Activated CD4-positive, alpha-beta T cell treated with anti-CD3 and anti-CD28 coated beads, Interleukin-2, amount 50 U/mL, for 48 hours (primary cell): ENCODE measurements at regions not wholly inside any gene's neighbourhood (a gene's known extent, or its start where the extent isn't known, plus 50 kb on each side); places are given as distances from the start of the nearest gene placed in this dataset.
A peak's percentile ranks its signal among the peaks of the same experiment; 100 is the strongest.

Source experiments
- DNase-seq, 2 experiments: peaks; one replicate each; pipeline ENCODE4 v3.0.0-alpha.2; 2020

DNA sequence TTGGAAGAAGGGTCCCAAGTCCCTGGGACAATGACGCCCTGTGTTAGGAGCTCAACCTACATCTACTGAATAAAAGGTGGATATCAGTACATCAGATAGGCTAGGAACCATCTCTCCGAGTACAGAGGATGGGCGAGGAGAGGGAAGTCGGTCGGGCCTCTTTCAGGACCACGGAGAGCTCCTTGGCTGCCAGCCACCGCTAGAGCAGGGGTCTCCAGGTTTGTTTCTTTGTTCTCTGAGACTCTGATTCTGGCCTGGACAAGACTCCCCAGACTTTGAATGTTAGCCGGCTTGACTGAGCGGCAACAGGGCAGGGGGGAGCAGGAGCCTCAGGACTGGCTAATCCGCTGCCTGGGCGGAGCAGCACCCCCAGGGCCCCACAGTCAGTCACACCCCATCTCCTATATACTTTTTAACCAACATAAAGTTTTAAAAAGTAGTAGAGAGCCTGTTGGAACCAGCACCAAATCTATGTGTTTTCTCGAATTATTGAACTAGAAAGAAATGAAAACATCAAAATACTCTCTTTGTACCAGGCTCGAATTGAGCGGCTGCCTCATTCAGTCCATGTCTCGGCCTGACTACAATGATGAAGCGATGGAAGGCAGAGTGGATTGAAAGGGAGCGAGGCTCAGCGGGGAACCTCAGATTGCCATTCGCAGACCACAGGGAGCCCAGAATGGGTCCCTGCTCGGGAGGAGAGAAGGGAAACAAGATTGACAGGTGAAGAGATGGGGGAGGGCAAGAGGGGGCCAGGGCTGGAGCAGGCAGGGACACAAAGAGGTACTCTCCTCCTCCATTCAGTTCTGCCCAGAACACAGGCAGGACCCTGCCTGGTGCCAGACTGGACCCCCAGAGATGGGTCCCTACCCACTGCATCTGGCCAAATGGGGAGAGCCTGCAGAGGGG is 131.6 kb downstream of the TPRA1 start:
- peak in 1 of 2 experiments; percentile 29 for DNase-seq

DNA sequence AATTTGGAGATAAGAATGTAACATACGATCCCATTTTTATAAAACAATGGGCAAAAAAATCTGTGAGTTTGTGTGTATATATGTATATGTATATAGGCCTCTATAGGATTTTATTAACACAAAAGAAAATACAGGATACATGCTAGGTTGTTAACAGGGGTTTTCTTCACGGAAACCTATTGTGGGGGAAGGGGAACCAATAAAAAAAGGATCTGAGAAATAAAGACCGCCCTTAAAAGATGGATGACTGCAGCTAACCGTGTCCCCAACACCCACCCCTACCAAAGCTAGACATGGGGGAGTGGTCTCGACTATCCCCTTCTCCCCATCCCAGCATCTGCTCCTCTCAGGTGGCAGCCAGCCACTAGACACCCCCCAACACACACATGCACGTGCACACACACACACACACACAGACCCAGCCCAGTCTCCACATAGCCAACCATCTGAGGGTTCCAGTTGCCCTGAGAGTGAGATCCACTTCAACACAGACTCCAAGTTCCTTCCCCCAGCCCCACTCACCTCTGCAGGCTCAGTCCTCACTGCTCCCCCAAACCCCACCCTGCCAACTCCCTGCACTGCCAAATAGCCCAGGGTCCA is 132.9 kb downstream of the TPRA1 start:
- no peak for DNase-seq

DNA sequence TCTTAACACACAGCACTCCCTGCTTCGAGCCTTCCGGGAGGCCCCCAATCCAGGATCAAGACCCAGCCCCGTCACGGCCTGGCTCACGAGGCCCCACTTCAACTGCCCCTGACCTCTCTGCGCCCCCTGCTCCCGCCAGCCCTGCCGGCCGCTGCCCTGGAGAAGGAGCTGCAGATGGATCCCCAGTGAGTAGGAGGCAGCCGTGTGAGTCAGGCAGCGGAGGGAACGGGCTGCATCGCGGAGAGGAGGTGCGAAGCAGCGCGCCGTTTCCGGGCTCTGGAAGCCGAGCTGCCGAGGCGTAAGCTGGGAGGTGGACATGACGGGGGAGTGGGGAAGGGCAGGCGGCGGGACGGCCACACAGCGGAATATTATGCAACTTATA is 133.4 kb downstream of the TPRA1 start:
- DNase-seq: peak; percentile 27 to 36

DNA sequence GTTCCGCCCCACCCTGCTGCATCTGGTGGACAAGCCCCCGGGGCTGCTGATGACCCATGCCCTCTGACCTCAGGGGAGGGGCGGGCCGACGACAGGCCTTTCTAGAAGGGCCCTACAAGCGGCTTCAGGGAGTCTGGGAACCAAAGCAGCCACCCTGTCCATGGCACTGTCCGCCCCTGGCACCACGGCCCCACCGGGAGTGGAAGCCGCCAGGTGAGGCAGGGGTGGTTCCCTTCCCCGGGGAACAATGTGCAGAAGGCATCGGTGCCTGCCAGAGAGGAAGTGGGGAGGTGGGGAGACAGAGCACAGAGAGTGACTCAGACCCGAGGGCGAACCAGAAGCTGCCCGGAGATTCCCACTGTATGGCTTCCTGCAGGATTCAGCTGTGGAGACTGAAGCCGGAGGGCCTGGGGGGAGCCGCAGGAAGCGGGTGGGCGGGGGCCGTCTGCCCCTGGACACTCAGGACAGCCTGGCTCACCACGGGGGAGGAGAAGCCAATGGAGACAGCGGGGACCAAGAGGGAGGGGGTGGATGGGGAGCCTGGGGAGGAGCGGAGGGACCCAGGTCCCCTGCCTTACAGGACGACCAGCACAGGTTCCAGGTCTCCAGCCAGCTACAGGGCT is 134.0 kb downstream of the TPRA1 start:
- peak; percentile 5 to 15 for DNase-seq

DNA sequence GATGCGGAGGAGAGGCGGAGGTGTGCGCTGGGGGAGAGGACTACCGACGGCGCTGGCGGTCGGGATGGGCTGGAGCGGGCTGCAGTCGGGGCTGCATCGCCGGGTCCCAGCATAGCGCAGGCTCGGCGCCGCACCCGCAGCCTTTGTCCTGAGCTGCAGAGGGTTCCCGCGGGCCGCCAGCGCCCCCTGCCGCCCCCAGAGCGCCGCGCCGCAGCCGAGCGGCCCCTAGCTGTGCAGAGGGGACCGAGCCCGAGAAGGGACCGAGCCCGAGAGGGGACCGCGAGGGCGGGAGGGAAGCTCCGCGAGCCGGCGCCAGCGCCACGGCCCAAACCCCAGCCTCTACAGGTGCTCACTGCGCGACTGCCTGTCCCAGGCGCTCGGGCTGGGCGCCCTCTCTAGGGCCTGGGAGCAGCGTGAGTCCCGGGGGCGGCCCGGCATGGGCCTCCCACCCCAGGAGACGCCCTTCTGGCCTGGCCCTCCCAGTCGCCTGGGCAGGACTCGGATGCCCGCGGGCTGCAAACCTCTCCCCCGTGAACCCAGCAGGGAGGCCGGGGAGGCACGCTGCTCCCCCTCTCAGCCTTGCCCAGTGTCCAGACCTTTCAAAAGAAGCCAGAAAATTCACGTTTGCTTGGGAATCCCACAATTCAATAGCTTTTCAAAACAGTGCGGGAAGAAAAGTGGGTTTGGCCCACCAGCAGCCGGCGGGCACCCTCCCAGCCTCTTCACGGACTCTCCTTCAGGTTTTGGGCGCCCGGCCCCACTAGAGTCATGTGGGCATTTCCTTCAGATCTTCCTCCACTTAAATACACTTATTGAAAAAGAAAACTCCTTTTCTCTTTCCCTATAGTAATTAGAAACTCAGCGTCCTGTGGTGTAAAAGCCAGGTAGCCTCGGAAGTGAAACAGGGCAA is 134.7 kb downstream of the TPRA1 start:
- peak; percentile 68 to 76 for DNase-seq

DNA sequence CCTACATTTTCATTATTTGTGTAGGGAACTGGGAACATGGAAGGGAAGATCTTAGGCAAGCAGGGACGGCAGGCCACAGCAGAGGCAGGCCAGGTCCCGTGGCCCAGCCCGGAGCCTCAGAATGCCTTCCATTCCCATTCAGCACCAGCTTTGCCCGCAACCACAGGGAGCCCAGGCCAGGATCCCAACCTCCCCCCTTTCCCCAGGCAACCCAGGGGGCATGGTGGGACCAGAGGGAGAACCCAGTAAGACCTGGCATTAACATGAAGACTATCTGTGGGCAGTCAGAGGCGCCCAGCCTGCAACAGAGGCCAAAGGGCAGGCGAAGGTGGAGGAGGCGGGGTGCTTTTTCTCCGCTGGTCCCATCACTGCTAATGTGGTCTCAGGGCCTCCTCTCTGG is 135.6 kb downstream of the TPRA1 start:
- DNase-seq: no peak

DNA sequence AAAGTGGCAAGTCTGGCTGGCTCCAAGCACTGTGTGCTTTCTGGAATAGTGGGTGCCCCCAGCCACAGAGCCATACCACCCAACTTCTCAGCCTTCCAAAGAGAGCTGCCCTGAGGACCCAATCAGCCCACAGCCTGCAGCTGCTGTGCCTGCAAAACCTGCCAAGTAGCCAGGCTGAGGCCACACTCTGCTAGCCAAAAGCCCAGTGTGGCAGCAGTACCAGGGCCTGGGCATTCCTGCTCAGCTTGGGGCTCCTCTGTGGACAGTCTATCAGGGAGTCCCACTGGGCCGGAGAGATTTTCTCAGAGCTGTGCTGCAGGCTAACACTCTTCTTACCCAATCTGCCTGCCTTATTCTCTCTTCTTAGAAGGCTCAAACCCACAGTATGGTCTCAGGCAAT is 136.5 kb downstream of the TPRA1 start:
- DNase-seq: no peak

DNA sequence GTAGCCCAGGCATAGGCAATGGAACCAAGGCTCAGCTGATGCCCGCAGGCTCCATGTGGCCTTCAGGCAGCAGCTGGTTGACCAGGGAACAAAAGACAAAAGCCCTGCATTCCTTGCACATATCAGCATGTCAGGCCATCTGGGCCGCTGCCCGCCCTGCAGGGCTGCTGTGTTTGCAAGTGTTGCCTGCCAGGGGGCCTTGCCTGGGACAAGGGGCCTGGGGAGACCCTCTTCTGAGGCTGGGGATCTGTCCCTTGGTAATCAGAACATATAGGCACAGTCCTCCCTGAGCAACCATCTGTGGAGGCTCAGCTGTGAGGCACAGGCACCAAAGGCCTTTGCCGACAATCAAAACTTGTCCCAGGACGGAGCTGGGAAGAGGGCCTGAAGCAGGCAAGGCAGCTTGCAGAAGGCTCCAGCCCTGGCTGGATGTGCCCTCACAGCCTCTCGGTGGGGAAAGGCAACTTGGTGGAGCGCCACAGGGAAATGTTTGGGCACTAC is 138.2 kb downstream of the TPRA1 start:
- no peak for DNase-seq

DNA sequence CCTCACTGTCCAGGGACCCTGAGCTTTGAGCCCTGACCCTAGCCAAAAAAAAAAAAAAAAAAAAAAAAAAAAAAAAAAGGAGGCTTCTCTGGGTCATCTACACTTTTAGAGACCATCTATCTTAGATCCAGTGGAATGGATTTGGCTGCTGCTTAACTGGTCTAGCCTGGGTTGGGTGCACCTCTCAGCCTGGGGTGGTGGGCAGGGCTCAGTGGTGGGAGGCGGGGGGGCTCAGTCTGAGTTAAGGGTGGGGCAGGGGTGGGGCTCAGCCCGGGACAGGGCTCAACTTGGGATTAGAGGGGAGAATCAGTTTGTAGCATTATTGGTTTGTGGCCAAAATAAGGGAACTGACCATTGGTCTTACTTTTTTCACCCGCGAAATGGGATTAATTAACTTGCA is 139.2 kb downstream of the TPRA1 start:
- no peak for DNase-seq

DNA sequence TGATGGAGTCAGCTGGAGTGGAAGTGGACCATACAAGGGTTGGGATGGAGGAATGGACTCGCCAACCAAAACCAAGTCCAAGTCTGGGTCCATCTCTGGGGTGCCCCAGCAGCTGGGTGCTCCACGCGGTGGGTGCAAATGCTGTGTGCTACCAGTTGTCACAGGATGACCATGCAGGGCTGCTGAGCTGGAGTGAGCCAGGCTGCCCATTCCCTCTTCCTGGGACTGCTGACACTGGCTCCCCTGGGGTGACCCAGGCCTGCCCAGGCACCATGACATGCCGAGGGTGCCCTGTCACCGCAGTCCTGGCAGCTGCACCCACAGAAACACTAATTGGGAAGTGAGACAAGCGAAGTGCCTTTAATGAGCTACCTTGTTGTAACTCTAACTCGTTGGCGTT is 140.2 kb downstream of the TPRA1 start:
- DNase-seq: no peak

DNA sequence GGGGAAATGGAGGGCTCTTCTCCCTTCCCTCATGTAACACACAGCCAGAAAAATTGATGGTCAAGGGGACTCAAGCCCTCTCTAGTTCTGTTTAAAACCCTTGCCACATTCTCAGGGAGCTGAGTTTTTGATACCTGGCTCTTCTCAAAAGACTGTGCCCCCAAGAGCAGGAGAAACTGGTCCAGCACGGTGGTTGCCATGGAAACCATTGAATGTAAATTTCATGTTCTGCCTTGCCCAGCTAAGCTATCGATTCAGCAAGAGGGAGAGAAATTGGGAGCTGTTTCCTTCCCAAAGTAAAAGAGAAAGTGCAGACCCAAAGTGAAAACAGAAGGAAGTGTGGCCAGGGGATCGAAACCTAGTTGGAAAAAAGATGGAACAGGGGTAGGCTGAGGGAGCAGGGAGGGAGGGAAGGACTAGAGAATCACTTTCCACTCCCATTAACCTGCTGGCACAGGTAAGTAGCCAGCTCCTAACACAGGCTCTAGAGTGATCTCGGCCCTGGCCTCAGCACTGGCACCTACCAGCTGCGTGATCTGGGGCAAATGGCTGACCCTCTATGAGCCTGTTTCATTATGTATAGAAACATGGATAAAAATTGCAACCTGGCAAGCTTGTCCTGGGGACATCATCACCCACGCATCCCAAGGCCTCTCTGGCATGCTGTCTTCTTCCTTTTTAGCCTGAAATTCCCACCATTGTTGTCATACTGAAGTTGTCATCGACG is 140.9 kb downstream of the TPRA1 start:
- DNase-seq: no peak

DNA sequence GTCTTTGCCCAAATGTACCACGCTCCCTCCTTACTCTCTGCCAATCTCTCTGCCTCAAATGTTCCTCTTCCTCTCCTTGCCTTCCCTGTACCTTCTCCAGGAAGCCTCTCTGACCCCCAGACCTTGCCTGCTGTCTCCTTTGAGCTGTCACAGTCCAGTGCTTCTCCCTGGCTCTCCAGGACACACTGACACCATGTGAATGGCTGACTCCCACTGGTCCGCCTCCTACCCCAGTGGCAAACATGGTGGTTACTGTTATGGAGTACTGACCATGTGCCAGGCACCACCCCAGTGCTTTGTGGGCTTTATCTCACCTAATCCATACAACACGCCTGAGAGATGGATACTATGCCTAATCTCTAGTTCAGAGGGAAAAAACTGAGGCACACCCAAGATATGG is 141.9 kb downstream of the TPRA1 start:
- DNase-seq: no peak

DNA sequence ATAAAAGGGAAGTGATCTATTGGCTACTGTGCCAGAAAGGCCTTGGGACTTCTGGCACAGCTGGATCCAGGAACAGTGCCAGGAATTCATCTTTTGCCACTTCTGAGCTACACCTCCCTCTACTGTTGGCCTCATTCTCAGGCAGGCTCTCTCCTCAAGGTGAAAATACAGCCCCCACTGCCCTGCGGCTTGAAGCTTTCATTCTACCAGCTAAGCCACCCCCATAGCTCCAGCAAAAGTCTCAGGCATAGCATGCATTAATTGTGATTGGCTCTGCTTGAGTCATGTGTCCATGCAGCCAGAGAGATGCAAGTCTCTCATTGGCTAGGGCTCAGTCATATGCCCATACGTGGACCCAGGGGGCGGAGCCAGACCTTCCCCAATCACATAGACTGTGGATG is 142.4 kb downstream of the TPRA1 start:
- DNase-seq: no peak

DNA sequence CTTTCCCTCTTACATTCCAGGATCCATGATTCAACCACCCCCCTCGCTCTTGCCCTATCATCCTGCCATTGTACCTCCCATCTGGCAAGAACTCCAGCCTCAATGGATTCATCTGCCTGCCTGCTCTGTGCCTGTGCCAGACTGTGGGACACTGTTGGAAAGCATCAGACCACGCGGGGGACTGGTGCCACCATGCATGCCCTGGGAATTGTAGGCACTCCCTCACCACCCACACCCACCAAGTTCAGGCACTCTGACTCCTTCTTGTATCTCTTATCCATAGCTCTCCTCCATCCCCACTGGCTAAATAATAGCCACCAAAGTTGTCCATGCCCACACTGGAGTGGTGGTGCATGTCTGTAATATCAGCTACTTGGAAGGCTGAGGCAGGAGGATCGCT is 143.8 kb downstream of the TPRA1 start:
- no peak for DNase-seq

DNA sequence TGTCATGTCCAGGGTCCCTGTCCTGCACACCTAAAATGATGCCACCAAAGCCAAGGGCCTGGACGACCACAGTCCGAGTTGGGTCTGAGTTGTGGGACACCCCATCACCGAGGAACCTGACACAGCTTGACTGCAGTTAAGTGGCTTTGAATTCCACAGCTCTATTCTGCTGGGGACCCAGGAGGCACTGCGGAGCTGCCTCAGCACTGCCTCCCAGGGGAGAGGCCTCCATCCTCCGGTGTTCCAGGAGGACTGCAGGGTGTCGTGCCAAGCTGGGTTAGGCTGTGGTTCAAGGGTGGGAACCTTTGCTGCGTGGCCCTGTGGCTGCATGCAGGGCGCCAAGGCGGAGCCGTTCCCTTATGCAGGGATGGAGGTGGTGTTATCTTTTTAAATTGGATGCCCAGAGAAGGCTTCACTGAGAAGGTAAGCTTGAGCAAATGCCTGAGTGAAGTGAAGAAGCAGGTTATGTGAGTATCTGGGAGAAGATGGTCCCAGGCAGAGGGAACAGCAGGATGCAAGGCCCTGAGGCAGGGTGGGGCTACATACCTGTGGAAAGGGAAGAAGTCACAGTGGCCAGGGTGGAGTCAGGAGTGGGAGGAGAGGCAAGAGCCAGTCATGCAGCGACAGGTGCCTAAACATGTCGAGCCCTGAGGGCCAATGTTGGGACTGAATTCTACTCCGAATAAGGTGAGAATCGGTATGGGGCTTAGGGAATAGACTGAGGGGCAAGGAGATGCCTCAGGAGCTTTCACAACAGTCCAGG is 144.8 kb downstream of the TPRA1 start:
- DNase-seq: no peak

DNA sequence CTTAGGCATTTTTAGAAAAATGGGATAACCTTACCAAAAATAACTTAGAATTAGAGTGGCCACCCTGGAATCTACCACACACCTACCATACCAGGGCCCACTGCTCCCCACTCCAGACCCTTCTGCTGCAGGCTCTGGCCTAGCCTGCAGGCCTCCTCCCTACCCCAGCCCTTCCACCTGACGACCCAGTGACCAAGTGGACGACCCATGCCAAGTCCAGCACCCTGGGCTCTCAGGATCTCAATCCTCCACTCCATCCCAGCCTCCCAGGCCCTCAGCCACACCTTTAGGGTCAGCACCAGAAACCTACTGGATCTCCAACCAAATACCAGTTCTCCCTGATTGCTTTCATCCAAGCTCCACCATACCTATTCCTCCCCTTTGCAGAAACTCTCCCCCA is 145.8 kb downstream of the TPRA1 start:
- DNase-seq: no peak

DNA sequence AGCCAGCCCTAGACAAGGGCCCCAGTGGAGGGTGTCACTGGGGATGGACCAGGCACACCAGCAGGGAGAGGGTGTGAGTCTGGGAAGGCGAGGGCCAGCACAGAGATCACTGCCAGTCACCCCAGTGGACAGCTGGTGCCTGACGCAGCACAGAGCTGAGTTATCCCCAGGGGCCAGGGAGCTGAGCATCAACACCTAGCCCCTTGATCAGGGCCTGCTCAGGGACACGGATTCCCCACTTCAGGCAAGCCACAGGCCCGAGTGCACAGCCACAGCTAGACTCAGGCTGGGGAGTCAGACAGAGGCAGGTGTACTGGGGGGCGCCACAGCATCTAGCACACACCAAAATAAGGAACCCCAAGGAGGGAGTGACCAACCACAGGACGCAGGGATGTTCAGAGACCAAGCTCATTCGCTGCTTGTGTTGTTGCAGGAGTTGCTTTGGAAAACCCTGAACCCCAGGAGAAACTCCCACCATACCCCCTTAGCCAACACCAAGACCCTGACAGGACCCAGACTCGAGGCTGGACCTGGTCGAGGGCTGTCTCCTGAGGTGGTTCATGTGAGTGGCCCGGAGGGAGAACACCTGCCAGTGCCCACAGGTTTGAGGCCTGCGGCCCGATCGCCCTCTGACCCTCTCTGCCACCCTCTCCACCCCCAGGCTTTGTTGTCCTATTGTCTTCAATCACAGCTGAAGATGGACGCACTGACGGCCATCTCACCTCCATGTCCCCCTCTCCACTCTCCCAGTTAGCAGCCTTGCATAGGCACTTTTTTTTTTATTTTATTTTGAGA is 146.8 kb downstream of the TPRA1 start:
- DNase-seq: no peak

DNA sequence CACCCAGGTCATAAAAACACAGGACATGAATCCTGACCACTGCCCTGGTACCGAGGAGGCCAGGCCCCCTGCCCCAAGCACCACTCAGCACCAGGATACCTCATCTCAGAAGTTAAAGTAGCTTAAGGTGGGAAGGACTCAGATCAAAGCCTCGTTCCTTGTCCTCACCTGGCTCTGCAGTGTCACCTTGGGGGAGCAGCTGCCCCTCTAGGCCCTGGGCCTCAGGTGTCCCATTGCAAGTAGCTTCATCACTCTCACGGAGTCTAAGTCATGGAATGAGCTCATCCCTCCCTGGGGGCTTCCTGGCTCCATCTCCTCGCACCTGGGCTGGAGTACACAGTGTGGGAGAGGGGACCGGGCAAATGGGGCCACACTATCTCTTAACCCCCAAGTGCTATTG is 148.0 kb downstream of the TPRA1 start:
- DNase-seq: no peak

DNA sequence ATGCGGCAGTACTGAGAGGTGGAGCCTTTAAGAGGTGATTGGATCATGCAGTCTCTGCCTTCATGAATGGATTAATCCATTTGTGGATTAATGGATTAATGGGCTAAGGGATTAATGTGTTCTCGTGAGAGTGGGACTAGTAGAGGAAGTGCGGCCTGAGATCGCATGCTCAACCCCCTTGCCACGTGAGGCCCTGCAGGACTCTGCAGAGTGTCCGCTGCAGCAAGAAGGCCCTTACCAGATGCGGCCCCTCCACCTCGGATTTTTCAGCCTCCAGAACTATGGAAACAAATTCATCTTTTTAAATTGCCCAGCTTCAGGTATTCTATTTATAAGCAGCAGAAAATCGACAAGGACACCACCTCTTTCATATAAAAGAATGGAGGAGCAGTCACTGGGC is 148.8 kb downstream of the TPRA1 start:
- DNase-seq: no peak

DNA sequence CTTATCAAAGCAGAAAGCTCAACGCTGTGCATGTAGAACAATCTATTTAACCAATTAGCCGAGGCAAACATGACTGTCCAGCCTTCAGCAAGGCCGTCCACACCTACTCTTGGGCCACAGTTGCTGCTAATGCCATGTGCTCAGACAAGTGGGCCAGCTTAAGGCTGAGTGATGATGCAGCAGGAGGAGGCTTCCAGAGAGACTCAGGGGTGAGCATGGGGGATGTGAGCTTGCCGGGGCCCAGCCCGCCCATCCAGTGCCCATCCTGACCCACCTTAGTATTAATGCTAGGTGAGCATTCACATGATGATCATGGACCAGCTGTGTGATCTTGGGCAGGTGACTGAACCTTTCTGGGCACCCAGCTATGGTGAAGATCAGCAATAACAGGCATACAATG is 150.1 kb downstream of the TPRA1 start:
- no peak for DNase-seq

DNA sequence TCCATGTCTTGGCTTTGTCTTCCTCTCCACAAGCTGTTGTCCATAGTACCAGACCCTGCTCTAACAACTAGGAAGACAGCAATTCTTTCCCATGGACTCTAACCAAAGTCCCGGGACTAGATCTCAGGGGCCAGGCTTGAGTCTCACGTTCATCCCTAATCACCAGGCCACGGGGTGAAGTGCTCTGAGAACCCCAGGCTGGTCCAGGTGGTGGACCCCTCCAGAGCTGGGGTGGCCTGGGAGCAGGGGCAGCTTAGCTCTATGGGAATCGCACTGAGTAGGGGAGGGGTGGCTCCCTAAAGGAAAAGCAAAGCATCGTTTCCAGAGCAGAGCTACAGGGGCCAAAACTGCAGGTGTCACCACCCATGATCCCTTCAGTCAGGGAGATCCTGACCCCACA is 150.9 kb downstream of the TPRA1 start:
- DNase-seq: no peak
